ENCODE measurements at regions not wholly inside any gene's neighbourhood (a gene's known extent, or its start where the extent isn't known, plus 50 kb on each side); places are given as distances from the start of the nearest gene placed in this dataset.

DNA sequence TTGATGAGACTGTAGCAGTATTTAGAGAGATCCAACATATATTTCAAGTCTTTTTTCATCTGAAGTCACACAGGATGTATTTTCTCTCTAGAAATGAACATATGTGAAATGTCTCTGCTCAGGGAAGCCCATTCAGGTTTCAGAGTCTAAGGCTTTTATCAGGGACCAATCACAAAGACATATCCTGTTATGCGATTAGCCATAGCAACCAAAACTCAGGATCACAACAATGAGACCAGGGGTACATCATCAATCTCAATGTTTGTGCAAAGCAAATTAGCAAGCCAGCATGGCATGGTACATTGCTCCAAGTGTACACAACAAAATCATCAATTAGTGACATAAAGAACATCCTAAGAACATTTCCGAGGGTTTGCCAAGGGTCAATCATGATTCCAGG lies 99.2 kb upstream of the AMN1 start:
- TF ChIP-seq EZH2 (IDR thresholded peaks at IDR 0.05; ENCODE audit: insufficient read depth, poor library complexity, severe bottlenecking) (no peak), EZH2phosphoT487 (IDR thresholded peaks at IDR 0.05; ENCODE audit: insufficient read depth, low read depth) (no peak)

Measured in GM23248 (cell line).